Endothelial cell of umbilical vein (primary cell): ENCODE measurements at regions not wholly inside any gene's neighbourhood (a gene's known extent, or its start where the extent isn't known, plus 50 kb on each side); places are given as distances from the start of the nearest gene placed in this dataset.

Experiments
- BruUV-seq: library from RNA; stranded (reverse); fragments of 400-500 nt; replicated peaks from 2 replicates; lab custom pipeline; 2021; lab: Mats Ljungman, UMichigan
- CTCF ChIA-PET: fragments of 300-600, 350-600 bp; sonication (Branson Sonifier 250); formaldehyde crosslinking; loops from one replicate; lab custom pipeline; 2021; ENCODE audit warnings: antibody characterized with exemption, inconsistent platforms; lab: Charles Lee
- POLR2A ChIA-PET: fragments of 300-600, 350-600 bp; sonication (Branson Sonifier 250); formaldehyde crosslinking; loops from one replicate; lab custom pipeline; 2021; ENCODE audit warnings: antibody characterized with exemption, inconsistent platforms; lab: Charles Lee
- DNase-seq: peaks from one replicate; pipeline ENCODE4 v3.0.0-alpha.2; 2011; ENCODE audit warnings: low read depth, low spot score
- FAIRE-seq: peaks from 2 replicates; lab custom pipeline; 2011; peaks lifted over from hg19 to GRCh38; lab: Jason Lieb, UNC
- H2AFZ ChIP-seq: 2 replicates; pipeline ENCODE4 v1.6.0; 2012; ENCODE audit warnings: low read depth, low read length, control low read depth, inconsistent platforms
- H3K27ac ChIP-seq: 2 replicates; pipeline ENCODE4 v1.5.1; 2011; ENCODE audit warnings: low read depth, mild to moderate bottlenecking, control low read depth, low read length, moderate library complexity; ENCODE audit not compliant: insufficient read depth
- H3K27me3 ChIP-seq, 2 experiments: 2 replicates each; pipeline versions ENCODE4 v1.6.0 to v1.6.1; 2011; ENCODE audit warnings: low read length in 2 of 2, mixed read lengths in 1 of 2; ENCODE audit not compliant: control insufficient read depth in 2 of 2, insufficient read depth in 2 of 2
- H3K36me3 ChIP-seq, 2 experiments: 2 replicates in 1 of 2; 3 replicates in 1 of 2; pipeline ENCODE4 v1.5.1; 2011; ENCODE audit warnings: low read length in 2 of 2, mild to moderate bottlenecking in 1 of 2, moderate library complexity in 1 of 2; ENCODE audit not compliant: control insufficient read depth in 2 of 2, insufficient read depth in 2 of 2; ENCODE audit errors: extremely low read depth in 1 of 2
- H3K4me1 ChIP-seq: 3 replicates; pipeline ENCODE4 v1.5.1; 2011; ENCODE audit warnings: mild to moderate bottlenecking, low read length; ENCODE audit not compliant: control insufficient read depth, insufficient read depth; ENCODE audit errors: extremely low read depth
- H3K4me2 ChIP-seq: 2 replicates; pipeline ENCODE4 v1.6.1; 2011; ENCODE audit warnings: low read length, control low read depth, mixed read lengths; ENCODE audit not compliant: insufficient read depth
- H3K4me3 ChIP-seq, 3 experiments: fragments of 200-600 bp in 1 of 3; sonication (generic), shearing (Covaris generic) in 1 of 3; replicated peaks in 1 of 3; 2 replicates each; pipeline ENCODE4 v1.5.1; 2011 to 2016; ENCODE audit warnings: control low read depth in 3 of 3, low read length in 3 of 3, mild to moderate bottlenecking in 2 of 3, inconsistent platforms in 1 of 3, low read depth in 1 of 3, moderate library complexity in 1 of 3; ENCODE audit not compliant: insufficient read depth in 1 of 3
- H3K79me2 ChIP-seq: 2 replicates; pipeline ENCODE4 v1.6.0; 2012; ENCODE audit warnings: low read length, inconsistent platforms; ENCODE audit not compliant: control insufficient read depth, insufficient read depth
- H3K9ac ChIP-seq: replicated peaks from 2 replicates; pipeline ENCODE3; 2011; ENCODE audit warnings: low read length, control low read depth; ENCODE audit not compliant: insufficient read depth; ENCODE audit errors: extremely low read depth
- H3K9me1 ChIP-seq: replicated peaks from 3 replicates; pipeline ENCODE4 v1.6.0; 2011; ENCODE audit warnings: mild to moderate bottlenecking, low read length; ENCODE audit not compliant: control insufficient read depth, insufficient read depth; ENCODE audit errors: extremely low read depth
- H3K9me3 ChIP-seq: replicated peaks from 2 replicates; pipeline ENCODE4 v1.5.1; 2012; ENCODE audit warnings: low read length, inconsistent platforms; ENCODE audit not compliant: control insufficient read depth, insufficient read depth
- H4K20me1 ChIP-seq: replicated peaks from 2 replicates; pipeline ENCODE3; 2011; ENCODE audit warnings: mild to moderate bottlenecking, low read length; ENCODE audit not compliant: control insufficient read depth, insufficient read depth; ENCODE audit errors: extremely low read depth
- CTCF ChIP-seq, 2 donors: IDR thresholded peaks; 1 replicate in 1 of 2; 2 replicates in 1 of 2; pipeline ENCODE4 v1.5.1; 2011; ENCODE audit warnings: low read length in 2 of 2, mild to moderate bottlenecking in 2 of 2, moderate library complexity in 2 of 2, control low read depth in 1 of 2, inconsistent platforms in 1 of 2, low read depth in 1 of 2; ENCODE audit not compliant: insufficient read depth in 1 of 2; ENCODE audit errors: extremely low read depth in 1 of 2
- EZH2 ChIP-seq: IDR thresholded peaks from 2 replicates; pipeline ENCODE4 v1.6.1; 2012; ENCODE audit warnings: borderline replicate concordance, low read depth, mild to moderate bottlenecking, moderate library complexity, low read length, inconsistent platforms; ENCODE audit not compliant: severe bottlenecking
- FOS ChIP-seq: IDR thresholded peaks from 2 replicates; pipeline ENCODE4 v1.6.1; 2011; ENCODE audit warnings: mild to moderate bottlenecking, low read length, moderate library complexity, borderline replicate concordance; ENCODE audit not compliant: insufficient read depth
- GATA2 ChIP-seq: IDR thresholded peaks from 2 replicates; pipeline ENCODE4 v1.7.0; 2011; ENCODE audit warnings: low read depth, mild to moderate bottlenecking, moderate library complexity, mixed read lengths, low read length; ENCODE audit not compliant: insufficient read length, insufficient read depth
- JUN ChIP-seq: IDR thresholded peaks from 2 replicates; pipeline ENCODE4 v1.6.1; 2011; ENCODE audit warnings: borderline replicate concordance, low read depth; ENCODE audit not compliant: insufficient read length, insufficient read depth
- MAX ChIP-seq: IDR thresholded peaks from 2 replicates; pipeline ENCODE4 v1.6.1; 2011; ENCODE audit not compliant: insufficient read depth, insufficient read length
- MYC ChIP-seq: IDR thresholded peaks from one replicate; pipeline ENCODE4 v1.6.1; 2011; ENCODE audit warnings: mild to moderate bottlenecking, low read depth, low read length
- POLR2A ChIP-seq: IDR thresholded peaks from 2 replicates; pipeline ENCODE4 v1.6.1; 2012; ENCODE audit warnings: low read depth, mild to moderate bottlenecking, control low read depth, low read length
- POLR2AphosphoS5 ChIP-seq: IDR thresholded peaks from 2 replicates; pipeline ENCODE4 v1.6.1; 2012; ENCODE audit warnings: low read depth, mild to moderate bottlenecking, control low read depth, low read length, moderate library complexity; ENCODE audit not compliant: insufficient read depth
- dilution Hi-C: fragments of 300-500 bp; cut with MboI; formaldehyde crosslinking; loops from one replicate; pipeline ENCODE4 v1.15.0; 2019; ENCODE audit warnings: low sequenced_read_pairs; ENCODE audit not compliant: extremely low pct_ligation_motif_present
- intact Hi-C: fragments of 100-400 bp; cut with micrococcal nuclease; formaldehyde crosslinking; loops from one replicate; pipeline ENCODE4 v1.10.0; 2022

- no peaks in the 10 kb centered on the region for H3K27me3 ChIP-seq
- H2AFZ ChIP-seq, result no peak overlapping the region
- H4K20me1 ChIP-seq, result no peaks in the 10 kb centered on the region
- ChIA-PET CTCF (no interaction called here), POLR2A (no interaction called here)
- no peaks in the 10 kb centered on the region for H3K36me3 ChIP-seq
- dilution Hi-C loops, result no loop called here
- no peaks in the 10 kb centered on the region for H3K9me1 ChIP-seq
- intact Hi-C loops, result no loop called here
- H3K27ac ChIP-seq, result no peak overlapping the region
- H3K4me2 ChIP-seq, result no peak overlapping the region
- no peaks in the 10 kb centered on the region for H3K79me2 ChIP-seq
- TF ChIP-seq MAX (no peak), EZH2 (no peak), JUN (no peak), CTCF (IDR thresholded peaks at IDR 0.05; ENCODE audit: extremely low read depth in 1 of 2, insufficient read depth in 1 of 2, low read depth in 1 of 2, low read length in 2 of 2) (no peak)
- H3K9ac ChIP-seq, result no peak overlapping the region
- H3K9me3 ChIP-seq, result peaks cover 2% of the 10 kb centered on the region
- no TSS peak for BruUV-seq
- no peaks in the 10 kb centered on the region for H3K4me1 ChIP-seq
- FAIRE-seq (no peak), DNase-seq (no peak)
- no peak overlapping the region for H3K4me3 ChIP-seq
Measured at GRCh38 chr5:18171684-18172083, 537.4 kb downstream of the TAF11L14 start.

GRCh38 chr5:18179579-18179978 lies 545.3 kb downstream of the TAF11L14 start:
- FAIRE-seq (no peak), DNase-seq (no peak)
- Histone ChIP-seq H3K27me3 (no peaks in the 10 kb centered on the region), H2AFZ (no peak overlapping the region), H3K36me3 (no peaks in the 10 kb centered on the region), H3K27ac (no peak overlapping the region), H3K79me2 (no peaks in the 10 kb centered on the region), H3K4me2 (no peak overlapping the region), H3K9me1 (no peaks in the 10 kb centered on the region), H3K4me1 (no peaks in the 10 kb centered on the region), H3K9me3 (no peaks in the 10 kb centered on the region), H4K20me1 (no peaks in the 10 kb centered on the region), H3K4me3 (no peak overlapping the region), H3K9ac (no peak overlapping the region)
- no TSS peak for BruUV-seq
- TF ChIP-seq FOS (no peak), JUN (no peak), GATA2 (no peak), MAX (no peak), CTCF (IDR thresholded peaks at IDR 0.05; ENCODE audit: extremely low read depth in 1 of 2, insufficient read depth in 1 of 2, low read depth in 1 of 2, low read length in 2 of 2) (no peak), POLR2AphosphoS5 (no peak), POLR2A (no peak), EZH2 (no peak), MYC (no peak)
- ChIA-PET CTCF (no interaction called here), POLR2A (no interaction called here)
- dilution Hi-C loops (no loop called here), intact Hi-C loops (no loop called here)
